ENCODE measurements at regions not wholly inside any gene's neighbourhood (a gene's known extent, or its start where the extent isn't known, plus 50 kb on each side); places are given as distances from the start of the nearest gene placed in this dataset.

- TF ChIP-seq CTCF (conservative IDR thresholded peaks at IDR 0.05; ENCODE audit: low read length) (no peak), EZH2phosphoT487 (IDR thresholded peaks at IDR 0.05; ENCODE audit: borderline replicate concordance) (no peak)
Measured at GRCh38 chr10:29702273-29703164, 67.7 kb upstream of the SVIL start.

Measured in Loucy (cell line).